ENCODE measurements at regions not wholly inside any gene's neighbourhood (a gene's known extent, or its start where the extent isn't known, plus 50 kb on each side); places are given as distances from the start of the nearest gene placed in this dataset.
"Not testable (repeated sequence)": the region's sequence is repeated elsewhere in the genome, so short reads cannot be mapped to it uniquely, and the experiment has no call there.

DNA sequence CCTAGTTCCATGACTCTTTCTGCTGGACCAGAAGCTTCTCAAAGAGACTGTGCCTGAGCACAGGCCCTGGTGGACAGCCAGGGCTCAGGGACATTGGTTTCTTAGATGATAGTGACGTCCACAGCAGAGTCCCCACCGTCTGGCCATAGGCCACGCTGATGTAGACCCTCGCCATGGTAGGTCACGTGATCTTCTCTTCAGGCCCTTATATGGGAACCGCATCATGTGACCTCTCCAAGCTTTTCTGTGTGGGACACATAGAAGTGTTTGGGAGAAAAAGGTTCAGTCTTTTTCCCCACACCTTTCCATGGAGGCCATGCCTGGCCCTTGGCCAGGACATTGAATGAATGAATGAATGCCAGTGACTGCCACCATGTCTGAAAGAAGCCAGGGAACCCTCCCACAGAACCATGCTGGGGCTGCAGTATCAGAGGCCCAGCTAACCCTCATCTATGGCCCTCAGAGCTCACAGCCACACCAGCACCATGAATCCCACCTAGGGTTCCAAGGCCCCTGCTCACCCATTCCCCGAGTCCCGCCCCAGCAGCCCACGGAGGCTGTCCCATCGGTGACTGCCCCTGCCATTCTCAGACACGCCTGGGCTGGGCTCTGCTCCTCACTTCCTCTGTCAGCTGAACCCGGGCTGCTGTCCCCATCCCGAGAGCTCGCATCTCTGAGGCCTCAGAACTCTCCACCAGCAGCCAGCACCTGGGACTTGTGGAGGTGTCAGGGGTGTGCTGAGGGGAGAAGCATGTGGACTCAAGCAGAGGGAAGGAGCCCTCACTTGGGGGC is 292.1 kb downstream of the ADGRD1 start:
- H3K9me3 ChIP-seq (ENCODE audit: low read length): 0 out of 2 replicates have a peak, but pooled peaks cover 3% of the 10 kb centered on the region
- H3K36me3 ChIP-seq (ENCODE audit: insufficient read depth, low read length): no peaks in the 10 kb centered on the region
- H4K20me1 ChIP-seq (ENCODE audit: insufficient read depth, low read length): no peaks in the 10 kb centered on the region
- H2AFZ ChIP-seq (ENCODE audit: low read length): no peak overlapping the region
- H3K4me3 ChIP-seq (ENCODE audit: low read depth, low read length, poor library complexity, severe bottlenecking): no peak overlapping the region
- no peaks in the 10 kb centered on the region for H3K79me2 ChIP-seq (ENCODE audit: insufficient read depth, low read length)
- H3F3A ChIP-seq (ENCODE audit: insufficient read depth, low read length): no peaks in the 10 kb centered on the region
- H3K4me2 ChIP-seq (ENCODE audit: low read length): no peak overlapping the region
- H3K27ac ChIP-seq (ENCODE audit: low read depth, low read length, poor library complexity, severe bottlenecking): no peak overlapping the region
- no peaks in the 10 kb centered on the region for H3K4me1 ChIP-seq (ENCODE audit: insufficient read depth, low read length, severe bottlenecking)
- no peaks in the 10 kb centered on the region for H3K9me2 ChIP-seq (ENCODE audit: low read depth, low read length)
- TF ChIP-seq EZH2 (IDR thresholded peaks at IDR 0.05; ENCODE audit: borderline replicate concordance, low read length): no peak
- TF ChIP-seq, protein P1, sequence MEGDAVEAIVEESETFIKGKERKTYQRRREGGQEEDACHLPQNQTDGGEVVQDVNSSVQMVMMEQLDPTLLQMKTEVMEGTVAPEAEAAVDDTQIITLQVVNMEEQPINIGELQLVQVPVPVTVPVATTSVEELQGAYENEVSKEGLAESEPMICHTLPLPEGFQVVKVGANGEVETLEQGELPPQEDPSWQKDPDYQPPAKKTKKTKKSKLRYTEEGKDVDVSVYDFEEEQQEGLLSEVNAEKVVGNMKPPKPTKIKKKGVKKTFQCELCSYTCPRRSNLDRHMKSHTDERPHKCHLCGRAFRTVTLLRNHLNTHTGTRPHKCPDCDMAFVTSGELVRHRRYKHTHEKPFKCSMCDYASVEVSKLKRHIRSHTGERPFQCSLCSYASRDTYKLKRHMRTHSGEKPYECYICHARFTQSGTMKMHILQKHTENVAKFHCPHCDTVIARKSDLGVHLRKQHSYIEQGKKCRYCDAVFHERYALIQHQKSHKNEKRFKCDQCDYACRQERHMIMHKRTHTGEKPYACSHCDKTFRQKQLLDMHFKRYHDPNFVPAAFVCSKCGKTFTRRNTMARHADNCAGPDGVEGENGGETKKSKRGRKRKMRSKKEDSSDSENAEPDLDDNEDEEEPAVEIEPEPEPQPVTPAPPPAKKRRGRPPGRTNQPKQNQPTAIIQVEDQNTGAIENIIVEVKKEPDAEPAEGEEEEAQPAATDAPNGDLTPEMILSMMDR (IDR thresholded peaks at IDR 0.05; ENCODE audit: low read length): no peak
- H3K27me3 ChIP-seq (ENCODE audit: insufficient read depth, low read length): no peaks in the 10 kb centered on the region
- no peak overlapping the region for H3K9ac ChIP-seq (ENCODE audit: low read length)

DNA sequence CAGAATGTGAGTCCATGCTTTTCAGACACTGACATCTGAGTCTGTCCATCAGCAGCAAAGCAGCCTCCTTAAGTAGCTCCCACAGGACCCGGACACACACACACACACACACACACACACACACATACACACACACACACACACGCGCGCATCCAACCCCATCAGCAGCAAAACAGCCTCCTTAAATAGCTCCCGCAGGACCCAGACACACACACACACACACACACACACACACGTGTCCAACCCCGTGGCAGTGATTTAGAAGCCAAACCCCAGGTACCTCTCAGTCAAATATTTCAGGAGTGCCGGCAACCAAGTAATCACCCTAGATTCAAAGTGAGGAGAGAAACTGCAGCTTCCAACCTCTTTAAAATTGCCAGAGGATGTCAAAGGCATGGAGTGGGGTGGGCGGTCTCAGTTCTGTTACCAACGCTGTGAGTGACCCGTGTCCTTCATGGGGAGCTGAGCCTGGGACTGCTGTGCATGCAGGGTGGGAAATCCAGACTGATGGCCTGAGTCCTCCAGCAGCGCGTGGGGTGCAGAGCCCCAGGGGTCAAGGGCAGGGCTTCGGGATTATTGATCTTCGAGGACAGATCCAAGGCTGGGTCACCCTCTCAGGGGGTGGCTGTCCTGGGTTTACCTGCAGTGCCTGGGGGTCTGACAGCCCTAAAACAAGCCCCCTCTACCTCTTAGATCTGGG is 293.5 kb downstream of the ADGRD1 start:
- not testable (repeated sequence) for H3K27ac ChIP-seq (ENCODE audit: low read depth, low read length, poor library complexity, severe bottlenecking); H3K4me1 ChIP-seq (ENCODE audit: insufficient read depth, low read length, severe bottlenecking); H4K20me1 ChIP-seq (ENCODE audit: insufficient read depth, low read length); H3K9me2 ChIP-seq (ENCODE audit: low read depth, low read length); H3K4me3 ChIP-seq (ENCODE audit: low read depth, low read length, poor library complexity, severe bottlenecking); H2AFZ ChIP-seq (ENCODE audit: low read length); H3F3A ChIP-seq (ENCODE audit: insufficient read depth, low read length); H3K36me3 ChIP-seq (ENCODE audit: insufficient read depth, low read length); H3K9me3 ChIP-seq (ENCODE audit: low read length); H3K4me2 ChIP-seq (ENCODE audit: low read length); H3K9ac ChIP-seq (ENCODE audit: low read length); H3K79me2 ChIP-seq (ENCODE audit: insufficient read depth, low read length); H3K27me3 ChIP-seq (ENCODE audit: insufficient read depth, low read length)

DNA sequence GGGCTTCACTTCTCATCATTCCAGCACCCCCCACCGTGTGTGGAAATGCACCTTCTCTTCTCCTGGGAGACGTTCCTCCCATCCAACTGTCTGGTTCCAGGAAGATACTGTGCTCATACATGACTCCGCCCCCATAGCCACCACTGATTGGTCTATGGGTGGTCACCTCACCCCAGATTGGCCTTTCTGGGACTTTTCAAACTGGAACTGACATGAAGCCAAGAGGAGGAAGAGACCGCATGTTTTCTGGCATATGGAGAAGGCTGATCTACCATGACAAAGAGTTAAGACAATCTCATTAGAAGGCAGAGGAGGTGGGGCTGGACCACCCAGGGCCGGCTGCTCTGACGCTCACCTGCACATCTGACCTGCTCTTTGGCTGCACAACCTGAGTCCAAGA is 294.2 kb downstream of the ADGRD1 start:
- H3K27me3 ChIP-seq (ENCODE audit: insufficient read depth, low read length); H3K9me3 ChIP-seq (ENCODE audit: low read length); H3K9ac ChIP-seq (ENCODE audit: low read length); H3K9me2 ChIP-seq (ENCODE audit: low read depth, low read length); H3K4me2 ChIP-seq (ENCODE audit: low read length); H3K27ac ChIP-seq (ENCODE audit: low read depth, low read length, poor library complexity, severe bottlenecking); H3K4me1 ChIP-seq (ENCODE audit: insufficient read depth, low read length, severe bottlenecking); H3K36me3 ChIP-seq (ENCODE audit: insufficient read depth, low read length); H4K20me1 ChIP-seq (ENCODE audit: insufficient read depth, low read length); H3K4me3 ChIP-seq (ENCODE audit: low read depth, low read length, poor library complexity, severe bottlenecking); H3F3A ChIP-seq (ENCODE audit: insufficient read depth, low read length); H2AFZ ChIP-seq (ENCODE audit: low read length); H3K79me2 ChIP-seq (ENCODE audit: insufficient read depth, low read length): not testable (repeated sequence)

DNA sequence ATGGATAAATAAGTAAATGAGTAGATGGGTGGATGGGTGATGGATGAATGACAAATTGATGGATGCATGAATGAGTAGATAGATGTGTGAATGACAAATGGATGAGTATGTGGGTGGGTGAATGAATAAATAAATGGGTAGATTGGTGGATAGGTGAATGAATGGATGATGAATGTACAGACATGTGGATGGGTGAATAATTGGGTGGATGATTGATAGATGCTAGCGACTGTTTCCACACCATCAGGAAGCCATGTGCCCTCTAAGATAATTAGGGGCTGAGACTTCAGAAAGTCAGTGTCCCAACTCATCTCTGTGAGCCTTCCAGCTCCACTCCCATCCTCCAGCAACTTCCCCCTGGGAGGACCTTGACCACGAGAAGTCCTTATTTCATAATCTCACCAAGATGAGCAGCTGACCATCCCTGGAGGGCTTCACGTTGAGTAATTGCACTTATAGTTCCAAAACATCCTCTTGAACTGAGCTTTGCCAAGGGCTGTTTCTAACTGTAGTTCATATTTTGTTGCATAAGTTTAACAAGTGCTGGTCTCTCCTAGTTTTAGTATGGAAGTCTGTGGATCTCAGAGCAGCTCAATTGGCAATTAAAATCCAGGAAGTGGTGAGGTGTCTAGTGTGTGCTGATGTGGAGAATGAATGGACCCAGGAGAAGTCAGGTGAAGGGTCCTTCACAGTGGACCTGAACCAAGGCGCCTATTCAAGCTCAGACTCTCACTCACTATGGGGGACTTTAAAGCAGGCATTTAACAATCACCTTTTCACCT is 295.7 kb downstream of the ADGRD1 start:
- Histone ChIP-seq H3K4me1 (ENCODE audit: insufficient read depth, low read length, severe bottlenecking) (no peaks in the 10 kb centered on the region), H2AFZ (ENCODE audit: low read length) (no peak overlapping the region), H3K4me2 (ENCODE audit: low read length) (no peak overlapping the region), H3K9me3 (ENCODE audit: low read length) (no peaks in the 10 kb centered on the region), H3K79me2 (ENCODE audit: insufficient read depth, low read length) (no peaks in the 10 kb centered on the region), H3F3A (ENCODE audit: insufficient read depth, low read length) (no peaks in the 10 kb centered on the region), H4K20me1 (ENCODE audit: insufficient read depth, low read length) (no peaks in the 10 kb centered on the region), H3K27me3 (ENCODE audit: insufficient read depth, low read length) (no peaks in the 10 kb centered on the region), H3K36me3 (ENCODE audit: insufficient read depth, low read length) (no peaks in the 10 kb centered on the region), H3K9me2 (ENCODE audit: low read depth, low read length) (no peaks in the 10 kb centered on the region), H3K4me3 (ENCODE audit: low read depth, low read length, poor library complexity, severe bottlenecking) (no peak overlapping the region), H3K9ac (ENCODE audit: low read length) (no peak overlapping the region), H3K27ac (ENCODE audit: low read depth, low read length, poor library complexity, severe bottlenecking) (no peak overlapping the region)
- TF ChIP-seq EZH2 (IDR thresholded peaks at IDR 0.05; ENCODE audit: borderline replicate concordance, low read length): no peak
- TF ChIP-seq, protein P1 (IDR thresholded peaks at IDR 0.05; ENCODE audit: low read length): no peak

All from OCI-LY1 (cell line).